ENCODE measurements at regions not wholly inside any gene's neighbourhood (a gene's known extent, or its start where the extent isn't known, plus 50 kb on each side); places are given as distances from the start of the nearest gene placed in this dataset.

- DNase-seq, result no peak
These were observed 252.9 kb upstream of the PAPPA start for GRCh38 chr9:115900698-115901097.

- DNase-seq, result no peak
These were observed 242.6 kb upstream of the PAPPA start for GRCh38 chr9:115910959-115911358.

DNA sequence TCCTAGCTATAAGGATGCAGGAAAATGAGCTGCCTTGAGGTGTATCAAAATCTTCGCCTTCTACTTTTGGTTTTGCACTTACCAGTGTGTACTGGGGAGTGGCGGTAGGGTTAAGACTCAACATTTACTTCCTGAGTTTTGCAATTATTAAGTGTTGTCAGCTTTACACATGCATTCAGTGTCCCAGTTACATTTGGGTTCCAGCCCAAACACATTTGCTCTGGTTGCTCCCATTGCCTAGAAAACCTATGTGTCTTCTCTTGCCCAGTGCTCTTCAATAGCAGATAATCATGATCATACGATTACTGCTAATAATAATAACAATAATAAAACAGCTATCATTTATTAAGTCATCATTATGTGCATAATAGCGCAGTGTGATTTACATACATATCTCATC lies 241.5 kb upstream of the PAPPA start:
- no peak for DNase-seq

- no peak for DNase-seq
These were observed 239.9 kb upstream of the PAPPA start for GRCh38 chr9:115913696-115914095.

GRCh38 chr9:115914291-115914690 lies 239.3 kb upstream of the PAPPA start:
- no peak for DNase-seq

- no peak for DNase-seq
These were observed 232.3 kb upstream of the PAPPA start for GRCh38 chr9:115921301-115921700.

DNA sequence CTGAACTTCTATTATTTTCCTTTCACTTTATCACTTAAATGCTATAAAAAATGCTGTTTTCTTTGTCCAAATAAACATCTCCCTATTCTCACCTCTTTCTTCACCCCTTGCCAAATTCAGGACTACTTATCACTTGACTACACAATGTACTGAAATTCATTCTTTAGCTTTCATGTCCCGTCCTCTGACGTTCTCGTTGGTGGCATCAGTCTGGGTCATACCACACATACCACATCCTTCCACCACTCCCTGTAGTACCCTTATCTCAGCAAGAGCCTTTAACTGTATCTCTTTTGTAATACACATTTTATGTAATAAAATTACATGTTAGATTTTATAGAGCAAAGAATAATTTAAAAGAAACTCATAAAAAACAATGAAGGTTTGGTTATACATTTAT lies 231.1 kb upstream of the PAPPA start:
- no peak for DNase-seq

DNA sequence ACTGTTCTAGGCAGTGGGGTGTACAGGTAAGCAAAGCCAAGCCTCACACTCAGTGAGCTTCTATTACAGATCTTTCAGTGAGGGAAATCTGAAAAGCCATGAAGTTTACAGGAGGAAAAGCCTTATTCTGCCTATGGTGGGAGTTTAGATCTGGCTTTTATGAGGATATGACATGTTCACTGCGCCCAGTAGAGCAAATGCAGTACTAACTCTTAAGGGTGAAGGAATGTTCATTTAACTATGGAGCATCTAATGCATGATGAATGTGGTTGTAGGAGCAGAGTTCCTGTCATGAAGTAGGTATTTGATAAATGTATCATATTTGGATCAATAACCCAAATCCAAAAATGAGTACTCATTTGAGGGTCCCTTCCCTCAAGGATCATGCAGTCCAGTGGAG lies 230.2 kb upstream of the PAPPA start:
- no peak for DNase-seq

- no peak for DNase-seq
These were observed 229.5 kb upstream of the PAPPA start for GRCh38 chr9:115923903-115924668.

DNA sequence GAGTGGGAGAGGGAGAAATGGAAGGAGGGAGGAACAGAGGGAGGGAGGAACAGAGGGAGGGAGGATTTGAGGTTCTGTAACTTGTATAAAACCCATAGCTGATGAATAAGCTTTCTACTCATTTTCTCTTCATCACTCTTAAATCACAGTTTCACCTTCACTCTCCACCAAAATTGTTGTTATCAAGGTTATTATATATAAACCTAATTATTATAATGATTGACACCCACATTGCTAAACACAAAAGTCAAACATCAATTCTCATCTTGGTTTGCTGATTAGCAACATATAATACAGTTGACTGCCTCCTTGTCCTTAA lies 229.0 kb upstream of the PAPPA start:
- DNase-seq, result no peak

GRCh38 chr9:115925424-115925823 lies 228.2 kb upstream of the PAPPA start:
- no peak for DNase-seq

- no peak for DNase-seq
These were observed 223.1 kb upstream of the PAPPA start for GRCh38 chr9:115930472-115930871.

DNA sequence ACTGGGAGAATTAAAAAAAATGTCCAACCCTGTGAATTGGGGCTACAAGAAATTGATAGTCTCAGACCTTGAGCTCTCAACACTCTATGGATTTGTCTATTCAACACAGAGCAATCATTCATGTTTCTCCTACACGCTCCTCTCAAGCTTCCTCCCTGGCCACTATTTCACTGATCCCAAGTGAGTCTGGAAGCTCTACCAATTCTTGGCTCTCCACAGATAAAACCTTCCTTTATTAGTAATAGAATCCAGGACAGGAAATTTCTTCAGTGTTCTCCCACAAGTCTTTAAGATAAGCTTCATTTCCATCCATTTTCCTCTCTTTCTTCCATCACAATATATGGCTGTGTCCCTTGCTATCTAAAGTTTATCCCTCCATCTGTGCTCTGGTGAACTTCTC lies 215.1 kb upstream of the PAPPA start:
- no peak for DNase-seq

GRCh38 chr9:115939065-115939765 lies 214.4 kb upstream of the PAPPA start:
- no peak for DNase-seq

DNA sequence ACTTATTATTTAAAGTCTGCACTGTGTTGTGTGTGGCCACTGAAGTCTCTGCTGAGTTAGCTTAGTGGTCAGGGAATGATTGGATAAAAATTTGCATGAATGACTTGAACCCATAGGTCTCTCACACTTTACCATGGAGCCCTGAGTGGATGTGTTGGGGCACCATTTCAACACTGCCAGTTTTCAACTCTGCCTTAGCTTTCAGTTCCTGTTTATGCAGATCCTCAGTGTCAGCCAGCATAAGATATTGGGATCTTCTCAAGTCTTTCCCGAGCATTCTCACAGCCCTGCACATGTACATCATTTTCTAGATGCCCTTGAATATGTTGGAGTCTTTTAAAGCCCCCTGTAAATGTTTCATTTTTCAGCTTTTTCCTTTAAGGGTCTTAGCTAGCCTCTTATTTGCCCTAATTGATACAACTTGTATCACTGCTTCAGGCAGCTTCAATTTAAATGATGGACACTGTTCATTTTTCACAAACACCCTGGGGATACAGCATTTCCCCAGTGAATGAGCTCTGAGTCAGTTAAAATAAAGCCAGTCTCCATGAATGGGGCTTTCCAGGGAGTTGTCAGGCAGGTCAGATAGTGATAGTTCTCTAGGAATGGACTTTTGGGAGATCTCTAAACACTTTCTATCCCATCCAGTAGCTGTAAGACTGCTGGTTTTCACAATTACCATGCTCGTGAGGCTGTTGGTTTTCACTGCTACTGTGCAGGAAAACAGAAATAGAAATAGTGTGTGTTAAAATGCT lies 211.9 kb upstream of the PAPPA start:
- no peak for DNase-seq

GRCh38 chr9:115943431-115944165 lies 210.0 kb upstream of the PAPPA start:
- no peak for DNase-seq

GRCh38 chr9:115944166-115944948 lies 209.2 kb upstream of the PAPPA start:
- no peak for DNase-seq

GRCh38 chr9:115945009-115945431 lies 208.6 kb upstream of the PAPPA start:
- DNase-seq, result no peak

DNA sequence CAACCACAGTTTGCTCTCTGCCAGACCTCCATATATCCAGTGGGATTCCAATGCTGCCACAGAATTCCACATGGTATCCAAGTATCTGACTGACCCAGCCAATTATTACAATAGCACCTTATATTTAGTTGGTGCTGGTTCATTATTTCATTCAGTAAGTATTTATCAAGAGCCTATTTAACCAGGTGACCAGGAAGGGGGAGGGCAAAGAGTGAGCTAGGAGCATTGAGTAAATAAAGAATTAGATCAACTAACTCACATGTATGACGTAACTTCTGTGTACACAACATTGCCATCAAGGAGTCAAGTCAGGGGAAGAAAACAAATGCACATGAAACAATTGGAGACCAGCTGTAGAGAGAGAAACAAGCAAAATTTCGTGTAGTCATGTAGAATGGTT lies 207.1 kb upstream of the PAPPA start:
- DNase-seq, result no peak

- DNase-seq, result no peak
These were observed 201.6 kb upstream of the PAPPA start for GRCh38 chr9:115951977-115952376.

DNA sequence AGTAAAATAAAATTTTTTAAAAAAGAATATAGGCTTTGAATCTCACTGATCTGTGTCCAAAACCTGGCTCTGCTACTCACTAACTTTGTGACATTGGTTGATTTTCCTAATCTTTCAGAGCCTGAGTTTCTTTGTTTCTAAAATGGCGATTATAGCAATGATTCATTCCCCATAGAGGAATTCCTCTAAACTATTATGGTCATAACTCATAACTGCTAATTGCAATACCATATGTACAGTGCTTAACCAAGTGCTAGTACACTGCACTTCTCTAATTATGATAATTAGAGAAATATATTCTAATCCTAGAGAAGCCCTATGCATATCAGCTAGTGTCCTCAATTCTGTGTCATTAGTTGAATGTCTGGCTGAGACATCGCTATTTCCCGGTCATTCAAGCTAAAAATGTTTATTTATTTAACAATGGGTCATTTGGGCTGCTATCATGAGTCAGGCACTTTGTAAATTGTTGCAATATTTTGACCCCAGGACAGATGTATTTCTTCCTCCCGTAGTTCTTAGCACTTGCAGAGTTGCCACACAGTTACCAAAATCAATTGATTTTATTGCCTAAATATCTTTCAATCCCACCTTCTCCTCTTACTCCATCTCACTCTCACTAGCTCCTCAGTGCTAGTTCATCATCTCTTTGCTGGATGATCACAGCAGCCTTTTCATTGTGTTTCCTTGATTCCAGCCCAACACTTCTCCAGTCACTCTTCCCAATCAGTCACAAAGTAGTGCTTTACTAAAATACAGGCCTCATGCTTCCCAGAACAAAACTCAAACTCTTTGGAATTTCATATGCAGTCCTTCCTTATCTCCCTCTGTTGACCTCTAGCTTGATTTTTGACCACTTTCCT lies 200.9 kb upstream of the PAPPA start:
- DNase-seq, result no peak
